ENCODE measurements at regions not wholly inside any gene's neighbourhood (a gene's known extent, or its start where the extent isn't known, plus 50 kb on each side); places are given as distances from the start of the nearest gene placed in this dataset.

DNA sequence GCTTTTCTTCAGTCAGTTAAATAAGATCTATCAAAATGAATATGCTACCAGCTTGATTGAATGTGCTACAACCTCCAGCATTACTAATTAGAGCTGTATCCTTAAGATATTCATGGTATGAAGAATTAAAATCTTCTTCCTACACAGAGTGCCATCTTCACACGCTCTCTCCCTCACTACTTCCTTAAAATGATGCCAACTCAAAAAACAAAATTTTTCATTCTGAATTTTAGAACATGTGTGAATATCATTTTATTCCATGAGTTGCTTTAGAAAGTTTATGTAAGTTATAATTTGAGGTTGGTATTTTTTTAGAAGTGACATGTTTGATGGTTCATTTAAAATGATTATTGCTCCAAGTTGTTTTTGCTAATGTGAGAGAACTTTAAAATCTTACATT lies 407.5 kb upstream of the CELF2 start:
- Histone ChIP-seq H2BK15ac (ENCODE audit: low read depth, low read length) (no peak overlapping the region), H3K4ac (ENCODE audit: low read depth, low read length) (no peak overlapping the region), H3K56ac (ENCODE audit: extremely low read depth, insufficient read depth, low read length) (no peak overlapping the region), H3K14ac (replicated peaks; ENCODE audit: low read depth, low read length) (no peak overlapping the region), H3K9ac (ENCODE audit: low read depth, low read length) (no peak overlapping the region), H3K79me1 (ENCODE audit: low read depth in 1 of 2, low read length in 2 of 2) (no peaks in the 10 kb centered on the region), H4K8ac (ENCODE audit: low read depth in 2 of 2, low read length in 2 of 2) (no peak overlapping the region), H3K9me3 (ENCODE audit: control insufficient read depth, insufficient read depth, low read length) (no peaks in the 10 kb centered on the region), H4K20me1 (ENCODE audit: insufficient read depth, low read length) (no peaks in the 10 kb centered on the region), H2BK20ac (ENCODE audit: low read depth, low read length) (no peak overlapping the region), H4K91ac (ENCODE audit: insufficient read depth, low read depth, low read length) (no peak overlapping the region), H2AFZ (replicated peaks; ENCODE audit: low read length, poor library complexity) (no peak overlapping the region), H3K27ac (ENCODE audit: insufficient read depth, low read length) (no peak overlapping the region), H4K5ac (ENCODE audit: low read depth, low read length) (no peak overlapping the region), H3K4me3 (ENCODE audit: insufficient read depth, low read depth, low read length) (no peak overlapping the region), H2AK9ac (replicated peaks; ENCODE audit: low read depth, low read length, poor library complexity) (no peak overlapping the region), H3K9me1 (ENCODE audit: insufficient read depth, low read length) (no peaks in the 10 kb centered on the region; the same call in 1 of the 2 replicates), H3K23ac (ENCODE audit: low read depth, low read length) (no peak overlapping the region), H2BK120ac (ENCODE audit: low read depth, low read length) (no peak overlapping the region), H3K4me1 (ENCODE audit: control insufficient read depth, insufficient read depth, low read length) (peaks cover 4% of the 10 kb centered on the region; the same call in 1 of the 2 replicates), H3K18ac (ENCODE audit: low read depth, low read length) (no peak overlapping the region), H2BK5ac (ENCODE audit: low read depth, low read length, poor library complexity, severe bottlenecking) (no peak overlapping the region), H3K27me3 (ENCODE audit: control insufficient read depth, insufficient read depth, low read length) (no peaks in the 10 kb centered on the region), H3K4me2 (ENCODE audit: low read depth, low read length) (no peak overlapping the region), H2AK5ac (ENCODE audit: low read depth, low read length) (no peak overlapping the region), H3K36me3 (ENCODE audit: control insufficient read depth, insufficient read depth, low read length) (no peaks in the 10 kb centered on the region)
- intact Hi-C loops (cut with micrococcal nuclease), result no loop called here
- BruUV-seq (replicated peaks), result no TSS peak
- no peak for ATAC-seq (ENCODE audit: low read depth)
- CTCF ChIA-PET, result no interaction called here
- no peak for TF ChIP-seq CEBPB (IDR thresholded peaks at IDR 0.05; ENCODE audit: low read depth, low read length)
- TF ChIP-seq, protein P1, sequence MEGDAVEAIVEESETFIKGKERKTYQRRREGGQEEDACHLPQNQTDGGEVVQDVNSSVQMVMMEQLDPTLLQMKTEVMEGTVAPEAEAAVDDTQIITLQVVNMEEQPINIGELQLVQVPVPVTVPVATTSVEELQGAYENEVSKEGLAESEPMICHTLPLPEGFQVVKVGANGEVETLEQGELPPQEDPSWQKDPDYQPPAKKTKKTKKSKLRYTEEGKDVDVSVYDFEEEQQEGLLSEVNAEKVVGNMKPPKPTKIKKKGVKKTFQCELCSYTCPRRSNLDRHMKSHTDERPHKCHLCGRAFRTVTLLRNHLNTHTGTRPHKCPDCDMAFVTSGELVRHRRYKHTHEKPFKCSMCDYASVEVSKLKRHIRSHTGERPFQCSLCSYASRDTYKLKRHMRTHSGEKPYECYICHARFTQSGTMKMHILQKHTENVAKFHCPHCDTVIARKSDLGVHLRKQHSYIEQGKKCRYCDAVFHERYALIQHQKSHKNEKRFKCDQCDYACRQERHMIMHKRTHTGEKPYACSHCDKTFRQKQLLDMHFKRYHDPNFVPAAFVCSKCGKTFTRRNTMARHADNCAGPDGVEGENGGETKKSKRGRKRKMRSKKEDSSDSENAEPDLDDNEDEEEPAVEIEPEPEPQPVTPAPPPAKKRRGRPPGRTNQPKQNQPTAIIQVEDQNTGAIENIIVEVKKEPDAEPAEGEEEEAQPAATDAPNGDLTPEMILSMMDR (conservative IDR thresholded peaks at IDR 0.05; ENCODE audit: low read depth, low read length), result no peak
- no peak for TF ChIP-seq CHD1 (IDR thresholded peaks at IDR 0.05; ENCODE audit: low read depth, low read length)
- TF ChIP-seq, protein P2, sequence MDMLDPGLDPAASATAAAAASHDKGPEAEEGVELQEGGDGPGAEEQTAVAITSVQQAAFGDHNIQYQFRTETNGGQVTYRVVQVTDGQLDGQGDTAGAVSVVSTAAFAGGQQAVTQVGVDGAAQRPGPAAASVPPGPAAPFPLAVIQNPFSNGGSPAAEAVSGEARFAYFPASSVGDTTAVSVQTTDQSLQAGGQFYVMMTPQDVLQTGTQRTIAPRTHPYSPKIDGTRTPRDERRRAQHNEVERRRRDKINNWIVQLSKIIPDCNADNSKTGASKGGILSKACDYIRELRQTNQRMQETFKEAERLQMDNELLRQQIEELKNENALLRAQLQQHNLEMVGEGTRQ (IDR thresholded peaks at IDR 0.05; ENCODE audit: low read depth, low read length), result no peak
- no peak for TF ChIP-seq MXI1 (IDR thresholded peaks at IDR 0.05; ENCODE audit: borderline replicate concordance, low read depth, low read length)
- TF ChIP-seq FOS (IDR thresholded peaks at IDR 0.05; ENCODE audit: low read depth, low read length), result no peak
- no peak for TF ChIP-seq RFX5 (IDR thresholded peaks at IDR 0.05; ENCODE audit: low read depth, low read length)
- TF ChIP-seq MAZ (IDR thresholded peaks at IDR 0.05; ENCODE audit: borderline replicate concordance, low read depth, low read length), result no peak
- TF ChIP-seq BHLHE40 (IDR thresholded peaks at IDR 0.05; ENCODE audit: low read depth, low read length), result no peak
- no peak for TF ChIP-seq RAD21 (IDR thresholded peaks at IDR 0.05; ENCODE audit: low read length)
- no peak for TF ChIP-seq MAFK (IDR thresholded peaks at IDR 0.05; ENCODE audit: low read depth, low read length)
- TF ChIP-seq, protein P3, sequence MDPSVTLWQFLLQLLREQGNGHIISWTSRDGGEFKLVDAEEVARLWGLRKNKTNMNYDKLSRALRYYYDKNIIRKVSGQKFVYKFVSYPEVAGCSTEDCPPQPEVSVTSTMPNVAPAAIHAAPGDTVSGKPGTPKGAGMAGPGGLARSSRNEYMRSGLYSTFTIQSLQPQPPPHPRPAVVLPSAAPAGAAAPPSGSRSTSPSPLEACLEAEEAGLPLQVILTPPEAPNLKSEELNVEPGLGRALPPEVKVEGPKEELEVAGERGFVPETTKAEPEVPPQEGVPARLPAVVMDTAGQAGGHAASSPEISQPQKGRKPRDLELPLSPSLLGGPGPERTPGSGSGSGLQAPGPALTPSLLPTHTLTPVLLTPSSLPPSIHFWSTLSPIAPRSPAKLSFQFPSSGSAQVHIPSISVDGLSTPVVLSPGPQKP (IDR thresholded peaks at IDR 0.05; ENCODE audit: borderline replicate concordance, low read depth, low read length), result no peak
- no peak for TF ChIP-seq POLR2A (IDR thresholded peaks at IDR 0.05; ENCODE audit: low read depth, low read length)
- TF ChIP-seq RCOR1 (IDR thresholded peaks at IDR 0.05; ENCODE audit: insufficient replicate concordance, low read length), result no peak
- TF ChIP-seq NFE2L2 (IDR thresholded peaks at IDR 0.05; ENCODE audit: low read depth, low read length), result no peak
- TF ChIP-seq SMC3 (IDR thresholded peaks at IDR 0.05; ENCODE audit: low read depth, low read length), result no peak
- POLR2A ChIA-PET (ENCODE audit: unreplicated experiment), result no interaction called here
- dilution Hi-C loops (cut with HindIII; ENCODE audit: low sequenced_read_pairs, unreplicated experiment), result no loop called here
- DNase-seq, result no peak
- 100% methylated on average over 1 of the region's 1 CpG; no CpG with 5 or more reads in 1 of the 2 experiments for WGBS, 2 experiments (ENCODE audit: extremely low coverage in 2 of 2, insufficient read length in 1 of 2)
- in situ Hi-C loops (cut with MboI; ENCODE audit: low sequenced_read_pairs), result no loop called here

Measured in IMR-90 (cell line).